ENCODE measurements at regions not wholly inside any gene's neighbourhood (a gene's known extent, or its start where the extent isn't known, plus 50 kb on each side); places are given as distances from the start of the nearest gene placed in this dataset.
A peak's percentile ranks its signal among the peaks of the same experiment; 100 is the strongest.

GRCh38 chr3:147793841-147794240, 384.7 kb downstream of the ZIC1 start (continued):
- TF ChIP-seq REST (IDR thresholded peaks at IDR 0.05; ENCODE audit: unreplicated experiment) (no peak), EZH2phosphoT487 (IDR thresholded peaks at IDR 0.05; ENCODE audit: unreplicated experiment) (no peak), ZNF331 (CRISPR knock-in tag; IDR thresholded peaks at IDR 0.05; ENCODE audit: low read depth) (no peak), CREB1 (CRISPR knock-in tag; IDR thresholded peaks at IDR 0.05; ENCODE audit: low read depth) (no peak), EZH2 (IDR thresholded peaks at IDR 0.05; ENCODE audit: low read depth, unreplicated experiment) (no peak), CTCF (conservative IDR thresholded peaks at IDR 0.05; ENCODE audit: low read depth in 2 of 2) (no peak), STAT1 (IDR thresholded peaks at IDR 0.05; ENCODE audit: unreplicated experiment) (no peak), JUNB (IDR thresholded peaks at IDR 0.05; ENCODE audit: unreplicated experiment) (no peak), POLR2AphosphoS5 (IDR thresholded peaks at IDR 0.05; ENCODE audit: low read depth) (no peak)

GRCh38 chr3:147794596-147794995, 385.4 kb downstream of the ZIC1 start:
- Mint-ChIP-seq H3K27me3 (ENCODE audit: insufficient read depth, low read depth, poor library complexity) (no peaks in the 10 kb centered on the region), H3K4me1 (no peaks in the 10 kb centered on the region; the same call in 2 of the 3 replicates)
- H3K36me3 ChIP-seq (ENCODE audit: insufficient read depth): no peaks in the 10 kb centered on the region
- TF ChIP-seq ZNF114 (CRISPR knock-in tag; IDR thresholded peaks at IDR 0.05) (no peak), ZNF462 (CRISPR knock-in tag; IDR thresholded peaks at IDR 0.05) (no peak), NANOG (IDR thresholded peaks at IDR 0.05; ENCODE audit: borderline replicate concordance) (no peak), EZH2phosphoT487 (IDR thresholded peaks at IDR 0.05; ENCODE audit: unreplicated experiment) (no peak), ETS1 (IDR thresholded peaks at IDR 0.05) (no peak)

More at GRCh38 chr3:147794596-147794995, 385.4 kb downstream of the ZIC1 start:
- Histone ChIP-seq H3K4me3 (no peak overlapping the region), H3K4me2 (no peak overlapping the region), H4K20me1 (replicated peaks; ENCODE audit: insufficient read depth) (no peaks in the 10 kb centered on the region), H2AFZ (peak overlapping the region; percentile 45; the same call in 1 of the 2 replicates), H3K27ac (ENCODE audit: low read depth) (no peak overlapping the region), H3K4me1 (ENCODE audit: insufficient read depth) (no peaks in the 10 kb centered on the region), H3K79me2 (replicated peaks; ENCODE audit: insufficient read depth) (no peaks in the 10 kb centered on the region), H3K27me3 (ENCODE audit: insufficient read depth) (no peaks in the 10 kb centered on the region), H3F3A (replicated peaks; ENCODE audit: low read depth) (no peaks in the 10 kb centered on the region), H3K9me2 (ENCODE audit: insufficient read depth) (no peaks in the 10 kb centered on the region)
- H3K4me3 Mint-ChIP-seq: no peak overlapping the region
- H3K36me3 Mint-ChIP-seq (ENCODE audit: low read depth): no peaks in the 10 kb centered on the region
- H3K9me3 Mint-ChIP-seq: no peaks in the 10 kb centered on the region
- DNase-seq (ENCODE audit: low spot score) (no peak), ATAC-seq (no peak)
- no peak overlapping the region for H3K27ac Mint-ChIP-seq

Data from GM23338 (cell line).